Liver (tissue), 8 donors: ENCODE measurements at regions not wholly inside any gene's neighbourhood (a gene's known extent, or its start where the extent isn't known, plus 50 kb on each side); places are given as distances from the start of the nearest gene placed in this dataset.

ENCODE experiments used
- DNase-seq: peaks from one replicate; pipeline ENCODE4 v3.0.0-alpha.2; 2017; ENCODE audit warnings: low spot score
- H3K27ac ChIP-seq, 2 donors: one replicate each; pipeline ENCODE4 v1.7.0; 2013; ENCODE audit warnings: inconsistent platforms in 2 of 2, low read length in 2 of 2, control low read depth in 1 of 2, low read depth in 1 of 2, mild to moderate bottlenecking in 1 of 2
- H3K27me3 ChIP-seq, 4 donors: one replicate each; pipeline versions ENCODE4 v1.6.1 to v1.7.0; 2013; ENCODE audit warnings: low read length in 3 of 4, inconsistent platforms in 1 of 4, mild to moderate bottlenecking in 1 of 4, moderate library complexity in 1 of 4; ENCODE audit not compliant: control insufficient read depth in 4 of 4, insufficient read depth in 4 of 4
- H3K36me3 ChIP-seq, 4 donors: one replicate each; pipeline versions ENCODE4 v1.6.1 to v1.7.0; 2013; ENCODE audit warnings: low read length in 3 of 4, mild to moderate bottlenecking in 3 of 4, low read depth in 1 of 4, moderate library complexity in 1 of 4; ENCODE audit not compliant: control insufficient read depth in 4 of 4, insufficient read depth in 3 of 4
- H3K4me1 ChIP-seq, 4 donors: one replicate each; pipeline versions ENCODE4 v1.6.1 to v1.7.0; 2013; ENCODE audit warnings: low read length in 3 of 4, mild to moderate bottlenecking in 3 of 4, moderate library complexity in 1 of 4; ENCODE audit not compliant: control insufficient read depth in 4 of 4, insufficient read depth in 4 of 4
- H3K4me3 ChIP-seq, 3 donors: one replicate each; pipeline versions ENCODE4 v1.6.1 to v1.7.0; 2013; ENCODE audit warnings: low read length in 3 of 3, control low read depth in 1 of 3, low read depth in 1 of 3, mild to moderate bottlenecking in 1 of 3
- H3K9ac ChIP-seq, 2 donors: one replicate each; pipeline ENCODE4 v1.7.0; 2013; ENCODE audit warnings: low read length in 2 of 2, mild to moderate bottlenecking in 2 of 2, moderate library complexity in 2 of 2, control low read depth in 1 of 2, low read depth in 1 of 2
- H3K9me3 ChIP-seq, 4 donors: one replicate each; pipeline versions ENCODE4 v1.6.1 to v1.7.0; 2013; ENCODE audit warnings: low read length in 3 of 4; ENCODE audit not compliant: control insufficient read depth in 4 of 4
- GABPA ChIP-seq, 2 donors: IDR thresholded peaks in 1 of 2; conservative IDR thresholded peaks in 1 of 2; 2 replicates each; pipeline ENCODE4 v1.6.1; 2016; ENCODE audit warnings: antibody characterized with exemption in 2 of 2, mild to moderate bottlenecking in 1 of 2, moderate library complexity in 1 of 2
- HNF4G ChIP-seq: IDR thresholded peaks from 2 replicates; pipeline ENCODE4 v1.6.1; 2016; ENCODE audit warnings: antibody characterized with exemption
- MAX ChIP-seq: IDR thresholded peaks from 2 replicates; pipeline ENCODE4 v1.6.1; 2016; ENCODE audit warnings: antibody characterized with exemption
- SP1 ChIP-seq: IDR thresholded peaks from 2 replicates; pipeline ENCODE4 v1.6.1; 2018; ENCODE audit warnings: antibody characterized with exemption, mild to moderate bottlenecking
- TAF1 ChIP-seq: conservative IDR thresholded peaks from 2 replicates; pipeline ENCODE4 v1.6.1; 2016; ENCODE audit warnings: antibody characterized with exemption, mild to moderate bottlenecking
- YY1 ChIP-seq: IDR thresholded peaks from 2 replicates; pipeline ENCODE4 v1.6.1; 2016; ENCODE audit warnings: antibody characterized with exemption, mild to moderate bottlenecking
- WGBS: extraction: QIAGEN DNeasy Blood & Tissue Kit; methylation state at CpG from one replicate; pipeline ENCODE4 v1.1.7; 2013; 5-methylcytosine and 5-hydroxymethylcytosine counted together
- TF ChIP-seq, protein P1 (sequence below): fragments of 150-350 bp; IDR thresholded peaks from 2 replicates; pipeline ENCODE4 v1.5.1; 2017; ENCODE audit warnings: improper control_type of control experiment, low read depth, low read length; ENCODE audit not compliant: missing input control
- TF ChIP-seq, protein P2 (sequence below): IDR thresholded peaks from 2 replicates; pipeline ENCODE4 v1.6.1; 2016; ENCODE audit warnings: antibody characterized with exemption
- TF ChIP-seq, protein P3 (sequence below): IDR thresholded peaks from 2 replicates; pipeline ENCODE4 v1.6.1; 2016; ENCODE audit warnings: antibody characterized with exemption
- donor health status: healthy.
- donor health status: healthy.
- donor health status: healthy.
- donor health status: healthy.
- donor health status: healthy.

DNA sequence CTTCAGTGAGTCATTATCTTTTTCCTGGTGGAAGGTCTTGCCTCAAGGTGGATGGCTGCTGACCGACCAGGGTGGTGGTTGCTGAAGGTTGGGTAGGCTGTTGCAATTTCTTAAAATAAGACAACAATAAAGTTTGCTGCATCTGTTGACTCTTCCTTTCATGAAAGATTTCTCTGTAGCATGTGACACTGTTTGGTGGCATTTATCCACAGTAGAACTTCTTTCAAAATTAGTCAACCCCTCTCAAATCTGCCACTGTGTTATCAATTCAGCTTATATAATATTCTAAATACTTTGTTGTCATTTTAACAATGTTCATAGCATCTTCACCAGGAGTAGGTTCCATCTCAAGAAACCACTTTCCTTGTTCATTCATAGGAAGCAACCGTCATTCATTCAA is 66.8 kb upstream of the ATXN1 start:
- DNase-seq, result no peak

GRCh38 chr6:16827627-16828026 is 66.4 kb upstream of the ATXN1 start:
- Histone ChIP-seq H3K27me3 (no peaks in the 10 kb centered on the region), H3K4me1 (peaks cover 8 to 33% (median 27%) of the 10 kb centered on the region in 4 donors), H3K27ac (no peak overlapping the region)

More for the DNA sequence above, 66.8 kb upstream of the ATXN1 start:
- Histone ChIP-seq H3K9me3 (no peaks in the 10 kb centered on the region), H3K9ac (no peak overlapping the region), H3K27me3 (no peaks in the 10 kb centered on the region), H3K4me3 (no peak overlapping the region), H3K4me1 (peaks cover 8 to 30% (median 24%) of the 10 kb centered on the region in 4 donors), H3K27ac (no peak overlapping the region), H3K36me3 (no peaks in the 10 kb centered on the region)
- WGBS, result 86% methylated on average over 2 of the region's 2 CpGs
- TF ChIP-seq, protein P1, sequence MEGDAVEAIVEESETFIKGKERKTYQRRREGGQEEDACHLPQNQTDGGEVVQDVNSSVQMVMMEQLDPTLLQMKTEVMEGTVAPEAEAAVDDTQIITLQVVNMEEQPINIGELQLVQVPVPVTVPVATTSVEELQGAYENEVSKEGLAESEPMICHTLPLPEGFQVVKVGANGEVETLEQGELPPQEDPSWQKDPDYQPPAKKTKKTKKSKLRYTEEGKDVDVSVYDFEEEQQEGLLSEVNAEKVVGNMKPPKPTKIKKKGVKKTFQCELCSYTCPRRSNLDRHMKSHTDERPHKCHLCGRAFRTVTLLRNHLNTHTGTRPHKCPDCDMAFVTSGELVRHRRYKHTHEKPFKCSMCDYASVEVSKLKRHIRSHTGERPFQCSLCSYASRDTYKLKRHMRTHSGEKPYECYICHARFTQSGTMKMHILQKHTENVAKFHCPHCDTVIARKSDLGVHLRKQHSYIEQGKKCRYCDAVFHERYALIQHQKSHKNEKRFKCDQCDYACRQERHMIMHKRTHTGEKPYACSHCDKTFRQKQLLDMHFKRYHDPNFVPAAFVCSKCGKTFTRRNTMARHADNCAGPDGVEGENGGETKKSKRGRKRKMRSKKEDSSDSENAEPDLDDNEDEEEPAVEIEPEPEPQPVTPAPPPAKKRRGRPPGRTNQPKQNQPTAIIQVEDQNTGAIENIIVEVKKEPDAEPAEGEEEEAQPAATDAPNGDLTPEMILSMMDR, result no peak
- TF ChIP-seq HNF4G (no peak), GABPA (IDR thresholded peaks at IDR 0.05 in 1 of 2, conservative IDR thresholded peaks at IDR 0.05 in 1 of 2) (no peak), TAF1 (no peak), YY1 (no peak), SP1 (no peak)
- TF ChIP-seq, protein P2, sequence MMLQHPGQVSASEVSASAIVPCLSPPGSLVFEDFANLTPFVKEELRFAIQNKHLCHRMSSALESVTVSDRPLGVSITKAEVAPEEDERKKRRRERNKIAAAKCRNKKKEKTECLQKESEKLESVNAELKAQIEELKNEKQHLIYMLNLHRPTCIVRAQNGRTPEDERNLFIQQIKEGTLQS, result no peak
- TF ChIP-seq, protein P3, sequence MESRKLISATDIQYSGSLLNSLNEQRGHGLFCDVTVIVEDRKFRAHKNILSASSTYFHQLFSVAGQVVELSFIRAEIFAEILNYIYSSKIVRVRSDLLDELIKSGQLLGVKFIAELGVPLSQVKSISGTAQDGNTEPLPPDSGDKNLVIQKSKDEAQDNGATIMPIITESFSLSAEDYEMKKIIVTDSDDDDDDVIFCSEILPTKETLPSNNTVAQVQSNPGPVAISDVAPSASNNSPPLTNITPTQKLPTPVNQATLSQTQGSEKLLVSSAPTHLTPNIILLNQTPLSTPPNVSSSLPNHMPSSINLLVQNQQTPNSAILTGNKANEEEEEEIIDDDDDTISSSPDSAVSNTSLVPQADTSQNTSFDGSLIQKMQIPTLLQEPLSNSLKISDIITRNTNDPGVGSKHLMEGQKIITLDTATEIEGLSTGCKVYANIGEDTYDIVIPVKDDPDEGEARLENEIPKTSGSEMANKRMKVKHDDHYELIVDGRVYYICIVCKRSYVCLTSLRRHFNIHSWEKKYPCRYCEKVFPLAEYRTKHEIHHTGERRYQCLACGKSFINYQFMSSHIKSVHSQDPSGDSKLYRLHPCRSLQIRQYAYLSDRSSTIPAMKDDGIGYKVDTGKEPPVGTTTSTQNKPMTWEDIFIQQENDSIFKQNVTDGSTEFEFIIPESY, result no peak

More at GRCh38 chr6:16827627-16828026, 66.4 kb upstream of the ATXN1 start:
- Histone ChIP-seq H3K9ac (no peak overlapping the region), H3K36me3 (no peaks in the 10 kb centered on the region), H3K9me3 (no peaks in the 10 kb centered on the region), H3K4me3 (no peak overlapping the region)
- WGBS, result 82% methylated on average over 2 of the region's 2 CpGs
- no peak for DNase-seq
- TF ChIP-seq, protein P3, result no peak
- no peak for TF ChIP-seq MAX
- TF ChIP-seq, protein P1, result no peak
